ENCODE measurements at regions not wholly inside any gene's neighbourhood (a gene's known extent, or its start where the extent isn't known, plus 50 kb on each side); places are given as distances from the start of the nearest gene placed in this dataset.

DNA sequence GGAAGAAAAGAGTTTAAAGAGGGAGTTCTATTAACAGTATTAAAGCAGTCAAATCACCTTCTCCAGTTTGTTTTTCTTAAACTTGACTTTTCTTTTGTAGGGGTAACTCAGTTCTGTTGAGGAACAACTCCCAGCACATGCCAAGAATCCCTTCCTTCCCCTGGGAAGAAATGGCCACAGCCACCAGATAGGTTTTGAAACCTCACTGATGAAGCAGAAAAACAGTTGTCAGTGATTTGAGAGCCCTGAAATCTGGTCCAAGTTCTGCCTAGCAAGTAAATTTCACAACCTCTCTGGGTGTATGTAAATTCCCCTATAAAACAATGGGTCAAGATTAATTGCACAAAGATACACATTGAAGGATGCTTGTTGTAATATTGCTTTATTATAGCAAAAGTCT is 167.1 kb downstream of the DHX15 start:
- no peak for FAIRE-seq

GRCh38 chr4:24416293-24416692 is 168.1 kb downstream of the DHX15 start:
- no peak for FAIRE-seq

DNA sequence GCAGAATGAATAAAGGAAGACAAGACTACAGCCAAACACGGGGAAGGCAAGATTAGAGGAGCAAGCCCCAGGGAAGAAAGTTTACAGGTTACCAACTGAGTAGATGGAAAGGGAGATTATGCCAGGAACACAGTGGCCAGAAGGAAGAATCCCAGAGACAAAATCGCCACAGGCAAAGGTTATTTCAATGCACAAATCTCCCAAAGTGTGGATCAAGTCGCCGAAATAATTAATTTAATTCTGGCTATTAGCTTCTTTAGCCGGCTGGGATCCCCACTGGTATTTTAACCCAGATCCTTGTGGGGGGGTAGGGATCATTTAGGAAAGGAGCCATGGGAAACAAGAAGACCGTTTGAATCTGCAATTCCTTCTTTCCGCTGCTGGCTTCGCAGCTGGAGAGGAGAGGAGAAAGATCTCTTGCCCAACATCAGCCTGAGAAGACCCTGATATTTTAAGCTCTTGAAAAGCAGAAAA is 171.0 kb downstream of the DHX15 start:
- FAIRE-seq: no peak

- FAIRE-seq: no peak
Observed at GRCh38 chr4:24411806-24412205, 172.5 kb downstream of the DHX15 start.

DNA sequence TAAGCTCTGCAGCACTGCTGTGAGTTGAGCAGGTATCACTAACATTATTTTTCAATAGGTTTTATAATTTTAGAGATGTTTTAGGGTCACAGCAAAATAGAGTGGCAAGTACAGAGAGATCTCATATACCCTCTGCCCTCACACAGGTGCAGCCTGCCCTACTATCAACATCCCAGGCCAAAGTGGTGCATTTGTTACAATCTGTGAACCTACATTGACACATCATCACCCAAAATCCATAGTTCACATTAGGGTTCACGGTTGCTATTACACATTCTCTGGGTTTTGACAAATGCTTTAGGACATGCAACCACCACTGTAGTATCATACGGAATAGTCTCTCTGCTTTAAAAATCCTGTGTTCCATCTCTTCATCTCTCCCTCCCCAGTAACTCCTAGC is 173.1 kb downstream of the DHX15 start:
- FAIRE-seq: no peak

- FAIRE-seq: no peak
Observed at GRCh38 chr4:24408640-24409039, 175.7 kb downstream of the DHX15 start.

GRCh38 chr4:24405926-24406325 is 178.4 kb downstream of the DHX15 start:
- no peak for FAIRE-seq

DNA sequence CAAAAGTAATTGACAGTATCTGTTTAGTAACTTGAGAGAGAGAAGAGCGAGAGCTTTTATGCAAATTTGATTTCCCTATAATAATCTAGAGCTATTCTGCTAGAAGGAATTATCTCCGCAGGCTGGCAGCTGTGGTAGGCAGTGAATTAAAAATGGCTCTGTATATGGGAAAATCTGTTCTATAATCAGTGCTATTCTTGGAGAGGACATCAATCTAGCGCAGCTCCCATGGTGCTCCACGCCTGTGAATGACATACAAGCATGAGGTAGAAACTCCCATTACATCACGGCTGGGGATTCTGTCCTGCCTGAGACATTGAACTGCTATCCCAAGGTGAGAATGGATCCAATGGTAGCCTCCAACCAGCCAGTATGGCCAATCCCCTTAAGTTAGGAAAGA is 179.0 kb downstream of the DHX15 start:
- no peak for FAIRE-seq

DNA sequence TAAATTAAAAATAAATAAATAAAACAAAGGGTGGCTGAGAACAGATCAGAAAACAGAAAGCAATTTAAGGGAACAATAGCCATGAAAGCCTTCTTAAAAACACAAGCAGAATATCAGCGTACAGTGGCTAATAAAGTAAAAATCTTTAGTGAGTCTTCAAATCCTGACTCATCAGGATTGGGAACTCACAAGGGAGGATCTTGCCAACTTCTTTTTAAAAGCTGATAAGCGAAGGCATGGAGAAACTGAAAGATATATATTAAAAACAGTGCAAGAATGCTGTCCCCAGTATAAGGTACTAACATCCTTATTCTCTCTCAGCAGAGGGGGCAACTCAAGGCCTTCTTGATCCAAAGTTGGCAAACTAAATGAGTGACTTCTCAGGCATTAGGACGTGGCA is 180.1 kb downstream of the DHX15 start:
- FAIRE-seq: no peak

DNA sequence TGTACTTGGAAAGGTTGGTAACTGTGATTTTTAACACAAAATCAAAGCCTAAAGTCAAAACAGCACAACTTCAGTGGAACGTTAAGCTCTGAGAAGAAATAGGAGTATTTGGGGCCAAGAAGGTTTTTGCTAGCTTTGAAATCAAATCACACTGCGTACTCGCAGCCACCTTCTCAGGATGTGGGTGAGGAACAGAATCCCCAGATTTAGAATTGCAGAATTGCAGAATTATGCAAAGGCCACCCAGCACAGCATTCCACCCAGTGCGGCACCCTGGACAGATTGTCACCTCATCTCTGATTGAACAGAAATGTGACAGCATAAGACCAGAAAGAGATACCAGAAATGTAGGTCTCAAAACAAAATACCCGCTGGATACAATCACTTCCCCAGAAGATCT is 181.1 kb downstream of the DHX15 start:
- FAIRE-seq: no peak

- no peak for FAIRE-seq
Observed at GRCh38 chr4:24400537-24400936, 183.8 kb downstream of the DHX15 start.

DNA sequence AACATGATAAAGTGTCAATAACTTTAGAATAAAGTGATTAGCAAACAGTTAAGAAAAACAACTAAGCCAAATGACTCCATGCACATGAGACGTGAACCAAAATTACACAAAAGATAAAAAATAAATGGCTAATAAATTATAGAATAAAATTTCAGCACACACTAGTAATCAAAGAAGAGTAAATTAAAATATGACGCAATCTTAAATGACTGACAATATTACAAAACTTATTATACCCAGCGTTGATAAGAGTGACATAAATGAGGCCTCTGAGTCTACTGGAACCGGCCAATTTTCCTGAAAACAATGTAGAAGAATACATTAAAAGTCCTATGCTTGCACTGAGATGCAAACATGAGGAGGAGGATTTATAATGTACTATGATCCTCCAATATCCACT is 187.4 kb downstream of the DHX15 start:
- no peak for FAIRE-seq

DNA sequence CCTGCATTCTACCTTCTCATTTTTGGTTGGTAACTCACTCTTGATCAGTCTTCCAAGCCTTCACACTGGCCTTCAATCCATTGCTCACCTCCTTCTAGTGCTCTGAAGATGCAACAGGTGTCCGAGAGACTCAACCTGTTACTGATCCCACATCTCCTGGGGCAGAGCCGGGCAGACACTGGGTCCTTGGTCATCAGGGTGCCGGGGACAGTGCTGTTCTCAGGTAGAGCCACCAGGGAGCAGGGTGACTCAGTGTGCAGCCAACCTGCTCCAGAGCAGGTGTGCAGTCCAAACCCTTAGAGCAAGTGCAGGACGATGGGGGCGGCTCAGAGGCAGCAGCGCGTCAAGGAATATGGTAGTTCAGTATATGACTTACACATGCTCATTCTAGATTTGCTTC is 188.4 kb downstream of the DHX15 start:
- no peak for FAIRE-seq

DNA sequence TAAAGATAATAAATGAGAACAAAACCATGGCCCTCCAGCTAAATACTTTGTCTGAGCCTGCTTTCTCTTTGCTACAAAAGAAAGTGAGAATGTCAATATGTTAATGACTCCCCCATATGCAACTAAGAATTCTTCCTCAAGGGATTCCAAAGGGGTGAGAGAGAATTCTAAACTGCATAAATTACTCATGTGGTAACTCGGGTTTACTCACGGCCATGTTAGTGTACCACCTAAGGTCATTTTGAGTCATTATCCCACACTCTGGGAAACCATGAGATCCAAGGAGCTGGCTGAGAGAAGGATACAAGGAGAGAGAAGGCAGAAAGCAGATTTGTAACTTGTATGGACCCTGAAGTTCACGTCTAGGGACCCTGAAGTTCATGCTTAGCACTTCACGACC is 190.3 kb downstream of the DHX15 start:
- no peak for FAIRE-seq

DNA sequence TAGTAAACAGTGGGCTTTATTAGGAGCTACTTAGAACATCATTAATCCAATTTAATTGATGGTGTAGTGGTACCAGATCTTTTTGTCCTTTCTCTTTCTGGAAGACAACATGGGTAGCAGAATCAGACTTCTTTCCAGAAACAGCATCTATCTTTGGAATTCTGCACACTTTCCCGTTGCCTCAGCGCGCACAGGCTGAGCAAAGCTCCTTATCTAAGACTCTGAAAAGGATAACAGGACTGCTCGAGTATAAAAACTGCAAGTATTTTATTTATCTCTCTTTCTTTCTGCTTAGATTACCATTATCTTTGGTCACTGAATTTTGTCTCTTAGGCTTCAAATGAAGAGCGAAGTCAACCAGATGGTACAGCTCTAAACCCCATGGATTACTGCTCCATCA is 191.7 kb downstream of the DHX15 start:
- no peak for FAIRE-seq

DNA sequence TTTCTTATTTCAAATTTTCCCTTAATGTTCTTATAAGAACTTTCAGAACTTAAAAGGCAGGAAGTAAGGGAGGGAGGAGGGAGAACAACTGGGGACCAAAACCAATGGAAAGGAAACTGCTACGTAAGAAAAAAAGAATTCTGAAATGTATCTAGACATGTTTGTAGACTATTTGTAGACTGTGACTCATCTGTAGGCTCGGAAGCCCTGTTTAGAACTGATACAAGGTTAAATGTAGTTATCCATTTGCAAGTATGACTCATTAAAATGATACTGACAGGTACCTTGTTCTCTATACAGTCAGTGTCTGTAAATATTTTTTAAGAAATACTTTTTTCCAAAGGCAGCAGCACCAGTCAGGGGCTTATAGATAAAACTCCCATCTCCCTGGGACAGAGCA is 202.0 kb downstream of the DHX15 start:
- no peak for FAIRE-seq

DNA sequence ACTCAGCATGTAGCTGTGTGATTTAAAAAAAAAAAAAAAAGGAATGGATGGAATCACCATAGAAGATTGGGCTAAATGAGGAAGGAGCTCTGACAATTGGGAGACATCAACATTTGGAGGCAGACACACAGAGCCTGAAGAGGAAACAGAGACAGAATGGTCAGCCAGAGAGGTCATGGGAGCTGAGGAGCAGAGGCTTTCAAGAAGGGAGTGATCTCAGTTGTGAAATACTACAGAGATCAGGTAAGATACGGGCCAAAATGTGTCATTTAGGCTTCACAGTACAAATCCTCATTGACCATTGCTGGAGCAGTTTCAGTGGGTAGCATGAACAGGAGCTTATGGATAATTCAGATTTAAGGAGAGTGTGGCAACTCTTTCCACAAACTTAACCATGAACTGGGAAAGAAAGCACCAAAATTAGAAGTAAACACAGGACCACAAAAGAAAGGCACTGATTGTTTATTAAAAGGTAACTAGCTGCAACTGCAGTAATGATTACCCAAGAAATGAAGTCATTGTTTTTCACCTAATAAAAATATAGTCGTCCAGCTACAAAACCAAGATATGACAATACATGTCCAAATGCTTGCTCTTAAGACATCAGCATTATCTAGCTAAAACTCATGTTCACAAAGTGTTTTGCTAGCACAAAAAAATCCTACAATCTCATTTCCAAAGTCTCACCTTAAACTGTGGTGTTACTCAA is 203.2 kb downstream of the DHX15 start:
- FAIRE-seq: no peak

DNA sequence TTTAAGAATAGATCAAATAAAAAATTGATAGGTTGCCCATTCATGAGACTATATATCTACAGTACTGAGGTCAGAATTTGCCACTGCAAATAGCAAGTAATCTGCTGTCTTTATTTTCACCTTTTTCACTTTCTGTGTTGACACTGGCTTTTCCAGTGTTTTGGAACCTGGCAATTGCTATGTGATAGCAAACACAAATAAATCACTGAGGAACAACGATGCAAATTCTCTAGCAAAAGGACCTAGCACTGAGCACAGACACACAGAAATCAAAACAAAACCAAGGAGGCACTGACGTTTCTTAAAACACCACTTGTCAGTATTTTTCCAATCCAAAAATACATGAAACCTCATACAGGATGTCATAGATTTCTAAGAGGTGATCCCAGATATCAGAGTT is 210.7 kb downstream of the DHX15 start:
- no peak for FAIRE-seq

DNA sequence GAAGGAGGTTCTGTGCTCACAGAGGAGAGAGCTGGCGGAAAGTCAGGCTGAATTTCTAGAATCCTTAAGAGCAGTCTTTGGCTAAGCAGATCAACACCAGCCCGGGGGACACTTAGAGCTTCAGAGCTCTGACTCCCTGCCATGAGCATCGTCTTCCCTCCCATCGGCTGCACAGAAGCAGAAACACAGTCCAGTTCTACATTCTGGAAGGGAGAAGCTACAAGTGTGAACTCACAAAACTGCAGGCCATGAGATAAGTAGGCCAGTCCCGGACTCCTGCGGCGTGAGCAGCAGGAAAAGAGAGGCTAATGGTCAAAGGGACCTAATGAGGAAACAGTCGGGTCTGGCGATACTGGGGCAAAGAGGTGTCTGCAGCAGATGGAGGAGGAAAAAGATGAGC is 211.5 kb downstream of the DHX15 start:
- no peak for FAIRE-seq

- FAIRE-seq: no peak
Observed at GRCh38 chr4:24372341-24372740, 212.0 kb downstream of the DHX15 start.

GRCh38 chr4:24370421-24370820 is 213.9 kb downstream of the DHX15 start:
- no peak for FAIRE-seq

DNA sequence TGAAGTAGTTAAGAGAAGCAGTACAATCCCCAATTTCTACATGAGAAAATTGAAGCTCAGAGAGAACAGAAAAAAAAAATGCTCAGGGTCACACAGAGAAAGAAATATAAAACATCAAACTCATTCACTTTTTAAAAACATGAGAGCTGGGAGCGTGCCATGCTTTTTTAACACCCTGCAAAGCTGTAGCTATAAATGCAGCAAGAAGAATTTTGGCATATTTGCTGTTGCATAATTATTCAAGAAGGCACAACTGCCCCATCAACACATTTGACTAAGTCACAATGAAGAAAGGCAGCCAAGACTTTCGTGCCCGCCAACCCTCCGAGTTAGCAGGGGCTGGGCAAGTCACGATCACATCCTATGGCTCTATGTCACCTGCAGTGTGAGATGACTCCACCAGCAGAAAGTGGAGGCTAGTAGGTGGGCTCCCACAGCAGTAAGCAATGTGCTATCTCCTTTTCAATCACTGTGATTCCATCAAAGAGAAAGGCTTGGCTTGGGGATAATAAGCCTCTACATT is 214.8 kb downstream of the DHX15 start:
- no peak for FAIRE-seq

DNA sequence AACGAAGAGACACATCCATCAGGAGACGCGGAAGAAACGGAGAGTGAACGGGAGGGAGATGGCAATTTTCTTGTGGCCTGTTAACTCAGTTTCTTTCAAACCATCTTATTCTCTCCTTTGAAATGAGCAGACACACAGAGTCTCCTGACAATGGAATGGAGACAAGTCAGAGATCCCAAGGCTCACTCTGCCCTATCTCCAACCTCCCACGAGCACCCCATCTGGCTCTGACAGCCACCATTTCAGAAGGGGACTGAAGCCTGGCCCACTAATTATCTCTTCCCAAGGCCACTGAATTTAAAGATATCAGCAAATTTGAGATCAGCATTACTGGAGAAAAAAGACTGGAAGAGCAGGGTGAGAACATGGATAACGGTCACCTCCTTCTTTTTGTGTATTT is 215.6 kb downstream of the DHX15 start:
- no peak for FAIRE-seq

GRCh38 chr4:24364852-24365251 is 219.5 kb downstream of the DHX15 start:
- FAIRE-seq: no peak

DNA sequence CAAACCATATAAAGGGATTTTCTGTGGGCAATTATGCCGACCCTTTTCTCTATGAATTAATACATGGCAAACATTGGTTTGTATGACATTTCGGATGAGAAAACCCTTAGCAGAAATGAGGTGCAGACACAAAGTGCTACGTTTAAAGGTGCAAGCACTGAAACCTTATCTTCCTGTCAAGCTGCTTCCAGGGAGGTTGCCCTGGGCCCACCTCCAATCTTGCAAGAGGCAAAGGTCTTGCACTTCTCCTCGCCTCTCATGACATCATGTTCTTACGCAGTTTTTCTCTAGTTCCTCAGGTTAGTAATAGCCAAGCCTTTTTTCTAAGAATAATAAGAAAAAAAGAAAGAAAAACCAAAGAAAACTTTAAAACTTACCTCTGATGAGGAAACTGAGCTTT is 220.1 kb downstream of the DHX15 start:
- no peak for FAIRE-seq

Data from TTC549 (cell line).